22Rv1 (cell line): ENCODE measurements at regions not wholly inside any gene's neighbourhood (a gene's known extent, or its start where the extent isn't known, plus 50 kb on each side); places are given as distances from the start of the nearest gene placed in this dataset.

ENCODE experiments used
- ZFX ChIP-seq: fragments of 450-650 bp; IDR thresholded peaks from 2 replicates; pipeline ENCODE4 v1.6.1; 2017; ENCODE audit warnings: antibody characterized with exemption, borderline replicate concordance
- TF ChIP-seq, protein P1 (sequence below): fragments of 450-650 bp; IDR thresholded peaks from 2 replicates; pipeline ENCODE4 v1.5.1; 2017; ENCODE audit warnings: mild to moderate bottlenecking

DNA sequence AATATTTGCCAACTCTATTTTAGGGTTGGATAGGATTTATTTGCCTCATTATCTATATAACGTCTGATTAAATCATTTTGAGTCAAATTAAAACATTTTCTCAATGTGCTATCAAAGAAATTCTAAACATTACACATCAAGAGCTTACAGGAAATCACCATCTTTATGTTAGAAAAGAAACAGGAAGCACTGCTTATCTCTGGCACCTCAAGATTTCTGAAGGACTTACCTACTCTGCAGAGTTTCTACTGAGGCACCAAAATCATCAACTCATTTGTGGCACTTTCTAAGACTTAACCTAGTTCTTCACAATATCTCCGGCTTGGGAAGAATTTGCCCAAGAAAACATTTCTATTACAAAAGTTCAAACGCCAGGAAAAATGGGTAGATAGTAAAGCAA lies 181.3 kb upstream of the EOMES start:
- TF ChIP-seq, protein P1, sequence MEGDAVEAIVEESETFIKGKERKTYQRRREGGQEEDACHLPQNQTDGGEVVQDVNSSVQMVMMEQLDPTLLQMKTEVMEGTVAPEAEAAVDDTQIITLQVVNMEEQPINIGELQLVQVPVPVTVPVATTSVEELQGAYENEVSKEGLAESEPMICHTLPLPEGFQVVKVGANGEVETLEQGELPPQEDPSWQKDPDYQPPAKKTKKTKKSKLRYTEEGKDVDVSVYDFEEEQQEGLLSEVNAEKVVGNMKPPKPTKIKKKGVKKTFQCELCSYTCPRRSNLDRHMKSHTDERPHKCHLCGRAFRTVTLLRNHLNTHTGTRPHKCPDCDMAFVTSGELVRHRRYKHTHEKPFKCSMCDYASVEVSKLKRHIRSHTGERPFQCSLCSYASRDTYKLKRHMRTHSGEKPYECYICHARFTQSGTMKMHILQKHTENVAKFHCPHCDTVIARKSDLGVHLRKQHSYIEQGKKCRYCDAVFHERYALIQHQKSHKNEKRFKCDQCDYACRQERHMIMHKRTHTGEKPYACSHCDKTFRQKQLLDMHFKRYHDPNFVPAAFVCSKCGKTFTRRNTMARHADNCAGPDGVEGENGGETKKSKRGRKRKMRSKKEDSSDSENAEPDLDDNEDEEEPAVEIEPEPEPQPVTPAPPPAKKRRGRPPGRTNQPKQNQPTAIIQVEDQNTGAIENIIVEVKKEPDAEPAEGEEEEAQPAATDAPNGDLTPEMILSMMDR = no peak
- TF ChIP-seq ZFX = no peak
